ENCODE measurements at regions not wholly inside any gene's neighbourhood (a gene's known extent, or its start where the extent isn't known, plus 50 kb on each side); places are given as distances from the start of the nearest gene placed in this dataset.
"Not testable (repeated sequence)": the region's sequence is repeated elsewhere in the genome, so short reads cannot be mapped to it uniquely, and the experiment has no call there.

DNA sequence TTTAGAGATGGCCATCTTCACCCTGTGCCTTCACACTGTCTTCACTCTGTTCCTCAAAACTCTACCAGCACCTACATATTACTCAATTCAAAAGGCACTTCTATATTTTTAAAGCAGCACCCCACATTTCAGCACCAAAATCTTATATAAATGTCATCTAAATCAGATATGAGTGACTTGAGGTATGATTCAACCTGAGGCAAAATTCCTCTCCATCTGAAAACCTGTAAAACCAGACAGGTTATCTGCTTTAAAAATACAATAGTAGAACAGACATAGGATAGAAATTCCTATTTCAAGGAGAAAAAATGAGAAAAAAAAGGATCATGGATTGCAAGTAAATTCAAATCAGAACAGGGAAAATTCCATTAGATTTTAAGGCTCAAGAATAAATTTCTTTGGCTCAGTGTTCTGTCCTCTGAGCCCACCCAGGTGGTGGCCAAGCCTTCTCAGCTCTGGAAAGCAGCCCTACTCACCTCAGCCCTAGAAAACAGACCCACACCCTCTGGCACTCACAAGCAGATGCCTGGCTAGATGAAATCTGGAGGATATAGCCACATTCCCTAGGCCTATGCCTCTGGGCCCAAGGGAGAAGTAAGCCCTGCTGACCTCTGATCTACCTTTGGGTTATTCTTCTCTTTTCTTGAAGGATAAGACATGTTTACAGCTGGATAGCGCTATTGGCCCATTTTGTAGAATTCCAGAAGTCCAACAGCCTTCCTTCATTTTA is 211.1 kb upstream of the XIST start:
- no peak for FAIRE-seq

DNA sequence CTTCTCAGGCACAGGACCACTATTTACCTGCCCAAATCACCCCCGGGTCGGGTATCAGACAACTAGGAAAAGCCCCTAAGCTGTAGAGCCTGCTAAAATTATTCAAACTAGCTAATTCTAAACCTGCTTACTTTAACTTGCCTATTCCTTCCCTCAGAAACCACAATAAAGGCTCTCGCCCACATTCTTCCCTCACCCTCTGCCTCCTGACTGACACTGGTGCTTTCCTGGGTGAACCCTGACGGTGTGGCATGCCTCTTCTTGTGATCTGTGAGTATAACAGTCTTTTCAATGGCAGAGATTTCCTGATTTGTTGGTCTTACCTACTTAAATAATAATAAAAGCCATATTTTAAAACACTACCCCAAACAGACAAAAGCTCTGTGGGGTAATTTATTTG is 209.4 kb upstream of the XIST start:
- FAIRE-seq, result no peak

DNA sequence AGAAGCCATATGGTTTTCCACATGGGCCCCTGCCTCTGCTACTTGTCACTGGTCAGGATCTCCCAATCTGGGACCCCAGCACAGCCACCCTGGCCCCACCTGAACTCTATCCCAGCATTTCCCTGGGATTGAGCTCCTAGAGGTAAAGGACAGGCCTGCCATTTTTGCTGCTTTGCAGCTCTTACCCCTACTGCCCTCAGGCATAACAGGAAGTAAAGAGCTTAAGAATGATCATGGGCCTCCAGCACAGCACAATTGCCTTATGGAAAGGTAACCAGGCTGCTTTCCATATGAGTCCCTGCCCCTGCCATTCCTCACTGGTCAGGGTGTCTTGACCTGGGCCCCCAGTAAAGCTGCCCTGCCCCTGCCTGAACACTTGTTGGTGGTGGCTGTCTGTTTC is 196.6 kb upstream of the XIST start:
- no peak for FAIRE-seq

DNA sequence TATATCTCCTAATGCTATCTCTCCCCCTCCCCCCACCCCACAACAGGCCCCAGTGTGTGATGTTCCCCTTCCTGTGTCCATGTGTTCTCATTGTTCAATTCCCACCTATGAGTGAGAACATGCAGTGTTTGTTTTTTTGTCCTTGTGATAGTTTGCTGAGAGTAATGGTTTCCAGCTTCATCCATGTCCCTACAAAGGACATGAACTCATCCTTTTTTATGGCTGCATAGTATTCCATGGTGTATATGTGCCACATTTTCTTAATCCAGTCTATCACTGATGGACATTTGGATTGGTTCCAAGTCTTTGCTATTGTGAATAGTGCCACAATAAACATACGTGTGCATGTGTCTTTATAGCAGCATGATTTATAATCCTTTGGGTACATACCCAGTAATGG is 181.6 kb upstream of the XIST start:
- FAIRE-seq, result not testable (repeated sequence)

DNA sequence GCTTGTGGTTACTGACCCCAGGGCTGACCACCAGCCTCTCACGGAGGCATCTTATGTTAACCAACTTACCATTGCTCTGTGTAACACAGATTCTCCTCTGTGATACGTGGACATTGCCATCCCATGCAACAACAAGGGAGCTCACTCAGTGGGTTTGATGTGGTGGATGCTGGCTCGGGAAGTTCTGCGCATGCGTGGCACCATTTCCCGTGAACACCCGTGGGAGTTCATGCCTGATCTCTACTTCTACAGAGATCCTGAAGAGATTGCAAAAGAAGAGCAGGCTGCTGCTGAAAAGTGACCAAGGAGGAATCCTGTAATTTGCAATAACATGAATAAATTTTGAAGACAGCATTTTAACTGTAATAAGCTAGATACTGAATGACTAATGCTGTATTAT is 179.0 kb upstream of the XIST start:
- FAIRE-seq, result not testable (repeated sequence)

DNA sequence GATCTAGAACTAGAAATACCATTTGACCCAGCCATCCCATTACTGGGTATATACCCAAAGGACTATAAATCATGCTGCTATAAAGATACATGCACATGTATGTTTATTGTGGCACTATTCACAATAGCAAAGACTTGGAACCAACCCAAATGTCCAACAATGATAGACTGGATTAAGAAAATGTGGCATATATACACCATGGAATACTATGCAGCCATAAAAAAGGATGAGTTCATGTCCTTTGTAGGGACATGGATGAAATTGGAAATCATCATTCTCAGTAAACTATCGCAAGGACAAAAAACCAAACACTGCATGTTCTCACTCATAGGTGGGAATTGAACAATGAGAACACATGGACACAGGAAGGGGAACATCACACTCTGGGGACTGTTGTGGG is 178.3 kb upstream of the XIST start:
- not testable (repeated sequence) for FAIRE-seq

DNA sequence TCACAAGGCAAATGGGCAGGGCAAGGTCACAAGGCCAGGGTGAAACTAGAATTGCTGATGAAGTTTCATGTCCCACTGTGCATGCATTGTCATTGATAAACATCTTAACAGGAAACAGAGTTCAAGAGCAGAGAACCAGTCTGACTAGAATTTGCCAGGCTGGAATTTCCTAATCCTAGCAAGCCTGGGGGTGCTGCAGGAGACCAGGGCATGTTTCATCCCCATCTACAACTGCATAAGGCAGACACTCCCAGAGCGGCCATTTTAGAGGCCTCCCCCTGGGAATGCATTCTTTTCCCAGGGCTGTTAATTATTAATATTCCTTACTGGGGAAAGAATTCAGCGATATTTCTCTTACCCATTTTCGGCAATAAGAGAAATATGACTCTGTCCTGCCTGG is 172.6 kb upstream of the XIST start:
- not testable (repeated sequence) for FAIRE-seq

DNA sequence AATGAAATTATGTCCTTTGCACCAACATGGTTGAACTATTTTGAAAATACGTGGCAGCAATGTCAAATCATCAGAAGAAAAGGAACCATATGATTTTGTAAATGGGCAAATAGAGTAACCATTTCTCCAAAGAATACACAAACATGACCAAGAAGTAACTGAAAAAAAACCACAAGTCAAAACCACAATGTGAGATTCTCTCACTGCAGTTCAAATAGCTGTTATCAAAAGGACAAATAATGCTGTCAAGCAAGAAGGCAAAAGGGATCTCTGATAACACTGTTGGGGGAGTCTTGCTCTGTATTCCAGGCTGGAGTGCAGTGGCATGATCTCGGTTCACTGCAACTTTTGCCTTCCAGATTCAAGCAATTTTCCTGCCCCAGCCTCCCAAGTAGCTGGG is 170.7 kb upstream of the XIST start:
- FAIRE-seq, result no peak

DNA sequence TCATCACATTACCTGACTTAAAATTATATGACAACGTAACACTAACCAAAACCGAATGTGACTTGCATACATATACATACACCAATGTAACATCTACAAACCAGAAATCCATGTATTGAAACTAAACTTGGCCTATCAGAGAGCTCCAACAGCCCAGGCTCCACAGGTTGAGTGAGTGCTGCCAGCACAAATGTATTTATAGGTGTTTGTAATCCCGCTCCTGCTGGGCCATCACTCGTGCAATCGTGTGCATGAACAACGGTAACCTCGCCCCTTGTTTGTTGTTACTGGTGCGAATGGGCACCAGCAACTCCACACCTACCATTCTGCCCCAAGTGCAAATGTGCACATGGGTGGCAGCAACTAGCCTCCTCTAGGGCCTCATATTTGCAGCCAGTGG is 165.7 kb upstream of the XIST start:
- FAIRE-seq, result no peak

DNA sequence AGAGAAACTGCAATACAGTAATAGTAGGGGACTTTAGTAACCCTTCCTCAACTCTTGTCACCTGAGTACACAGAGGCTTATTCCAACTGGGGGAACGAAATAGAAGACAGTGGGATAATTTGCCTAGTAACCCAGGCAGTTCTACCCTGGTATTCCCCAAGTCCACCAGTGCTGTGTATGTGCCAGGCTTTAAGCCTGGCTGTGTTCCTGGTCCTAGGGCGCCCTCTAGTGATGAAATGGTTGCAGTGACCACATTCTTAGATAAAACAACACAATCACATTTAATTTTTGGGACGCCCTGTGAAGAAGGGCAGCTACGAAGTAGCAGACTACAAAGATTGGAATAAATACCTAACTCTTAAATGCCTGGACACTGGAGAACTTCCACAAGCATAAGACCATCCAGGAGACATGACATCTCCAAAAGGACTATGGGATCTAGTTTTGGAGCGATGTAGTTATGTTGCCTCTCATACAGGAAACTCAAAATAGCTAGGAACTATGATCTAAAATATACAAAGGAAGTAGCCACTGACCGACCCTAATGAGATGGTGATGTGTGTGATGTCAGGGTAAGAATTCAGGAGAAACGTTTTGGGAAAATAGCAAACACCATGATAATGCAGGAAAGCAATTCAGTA is 163.0 kb upstream of the XIST start:
- peak; percentile 91 for FAIRE-seq

DNA sequence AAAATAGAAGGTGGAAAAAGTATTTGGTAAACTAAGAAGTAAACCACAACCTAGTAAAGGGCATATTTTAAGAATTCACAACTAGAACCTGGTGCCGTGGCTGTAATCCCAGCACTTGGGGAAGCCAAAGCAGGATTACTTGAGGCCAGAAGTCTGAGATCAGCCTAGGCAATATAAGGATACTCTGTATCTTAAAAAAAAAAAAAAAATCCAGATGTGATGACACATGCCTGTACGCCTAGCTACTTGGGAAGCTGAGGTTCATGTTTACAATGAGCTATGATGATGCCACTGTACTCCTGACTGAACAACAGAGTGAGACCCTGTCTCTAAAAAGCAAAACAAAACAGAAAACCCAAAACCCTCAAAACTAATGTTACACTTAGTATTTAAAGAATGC is 156.5 kb upstream of the XIST start:
- FAIRE-seq, result no peak

DNA sequence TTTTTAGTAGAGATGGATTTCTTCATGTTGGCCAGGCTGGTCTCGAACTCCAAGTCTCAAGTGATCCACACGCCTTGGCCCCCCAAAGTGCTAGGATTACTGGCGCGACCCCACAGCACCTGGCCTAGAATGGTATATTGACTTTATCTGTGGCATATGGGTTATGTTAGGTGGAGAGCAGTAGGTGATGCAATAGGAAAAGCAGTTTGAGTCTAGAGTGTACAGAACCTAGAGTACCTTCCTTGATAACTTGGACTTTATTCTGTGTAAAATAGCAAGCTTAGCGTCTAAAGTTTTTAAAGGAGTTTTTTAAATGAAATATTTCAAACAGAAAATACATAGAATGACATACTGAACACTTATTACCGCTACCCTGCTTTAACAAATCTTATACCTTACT is 139.5 kb upstream of the XIST start:
- FAIRE-seq, result no peak

DNA sequence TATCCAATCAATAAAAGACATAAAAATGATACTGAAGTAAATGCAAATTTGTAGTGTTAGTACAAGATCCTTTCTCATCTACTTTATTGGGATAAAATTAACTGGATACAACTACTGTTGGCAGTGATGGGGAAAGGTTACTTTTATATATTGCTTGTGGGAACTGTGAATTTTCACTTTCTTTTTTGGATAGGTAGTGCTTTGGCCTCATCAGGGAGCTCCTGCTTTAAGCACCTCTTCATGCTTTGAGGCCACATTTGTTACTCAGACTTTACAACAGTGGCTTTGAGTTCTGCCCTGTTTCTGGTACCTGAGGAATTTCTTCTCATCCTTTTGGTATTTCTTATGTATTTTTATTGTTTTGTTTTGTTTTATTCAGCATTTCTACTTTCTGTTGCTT is 134.7 kb upstream of the XIST start:
- FAIRE-seq, result no peak

DNA sequence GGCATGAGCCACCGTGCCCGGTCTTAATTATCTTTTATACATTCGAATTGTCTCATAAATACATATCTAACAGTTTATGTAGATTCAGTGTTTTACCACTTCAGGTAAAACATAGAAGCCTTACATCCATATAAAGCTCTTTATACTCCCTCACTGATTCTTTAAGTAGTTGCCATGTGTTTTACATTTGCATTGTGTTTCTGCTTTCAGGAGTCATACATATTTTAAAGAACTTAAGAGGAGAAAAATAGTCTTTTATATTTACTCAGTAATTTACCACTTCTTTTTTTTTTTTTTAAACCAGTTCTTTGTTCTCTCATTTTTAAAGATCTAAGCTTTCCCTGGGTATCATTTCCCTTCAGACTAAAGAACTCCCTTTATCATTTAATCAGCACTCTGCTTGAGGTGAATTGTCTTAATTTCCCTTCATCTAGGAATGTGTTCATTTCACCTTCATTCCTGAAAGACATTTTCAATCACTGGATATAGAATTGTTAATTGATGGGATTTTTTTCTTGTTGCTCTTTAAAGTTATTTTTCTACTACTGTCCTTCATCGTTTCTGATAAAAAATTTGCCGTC is 127.1 kb upstream of the XIST start:
- FAIRE-seq, result no peak

DNA sequence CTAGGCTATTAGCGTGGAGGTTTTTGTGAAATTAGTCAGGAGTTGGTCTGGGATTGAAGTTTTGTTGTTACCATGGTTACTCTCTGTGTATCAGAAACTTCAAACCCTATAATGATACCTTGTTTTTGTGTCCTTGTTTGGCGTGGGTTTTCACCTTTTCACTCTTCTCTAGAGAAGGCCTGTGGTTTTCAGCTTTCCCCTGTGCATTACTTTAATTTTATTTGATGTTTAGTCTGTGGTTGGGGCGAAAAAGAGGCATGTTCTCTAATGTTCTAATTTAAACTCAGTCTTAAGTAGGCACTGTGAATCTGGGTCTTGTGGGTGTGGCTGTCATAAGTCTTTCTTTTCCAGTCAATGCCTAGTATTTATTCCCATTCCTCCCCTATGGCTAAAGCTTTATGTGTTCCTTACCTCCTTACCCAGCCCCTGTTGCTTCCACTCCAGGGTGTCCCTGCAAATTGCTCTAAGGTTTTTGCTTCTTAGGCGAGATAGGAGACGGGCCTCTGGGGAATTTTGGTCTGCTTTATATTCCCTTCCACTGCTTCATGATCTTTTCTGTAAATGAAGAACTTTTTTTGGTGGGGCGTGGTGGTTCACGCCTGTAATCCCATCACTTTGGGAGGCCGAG is 125.1 kb upstream of the XIST start:
- no peak for FAIRE-seq

DNA sequence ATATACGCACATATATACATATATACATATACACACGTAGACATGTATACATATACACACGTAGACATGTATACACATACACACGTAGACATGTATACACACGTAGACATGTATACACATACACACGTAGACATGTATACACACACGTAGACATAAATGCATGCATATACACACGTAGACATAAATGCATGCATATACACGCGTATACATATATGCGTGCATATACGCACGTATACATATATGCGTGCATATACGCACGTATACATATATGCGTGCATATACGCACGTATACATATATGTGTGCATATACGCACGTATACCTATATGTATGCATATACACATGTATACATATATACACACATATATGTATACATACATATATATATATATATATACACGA is 114.9 kb upstream of the XIST start:
- not testable (repeated sequence) for FAIRE-seq

DNA sequence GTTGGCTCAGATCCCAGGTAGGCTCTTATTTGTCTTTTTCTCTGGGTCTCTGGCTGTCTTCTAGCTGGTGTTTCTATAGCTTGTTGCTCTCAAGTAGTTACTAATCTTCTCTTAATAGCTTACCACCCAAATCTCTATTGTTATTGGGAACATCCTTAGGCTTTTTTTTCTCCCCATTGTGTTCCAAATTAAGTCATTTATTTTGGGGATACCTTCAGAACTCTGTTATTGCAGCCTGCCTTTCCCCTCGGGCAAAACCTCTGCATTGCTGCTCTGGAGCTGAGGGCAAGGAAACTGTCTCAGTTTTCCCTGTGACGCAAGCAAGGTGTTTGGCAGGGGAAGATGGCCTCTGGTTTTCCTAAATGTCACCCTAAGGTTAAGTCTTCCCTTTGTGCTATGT is 113.3 kb upstream of the XIST start:
- no peak for FAIRE-seq

DNA sequence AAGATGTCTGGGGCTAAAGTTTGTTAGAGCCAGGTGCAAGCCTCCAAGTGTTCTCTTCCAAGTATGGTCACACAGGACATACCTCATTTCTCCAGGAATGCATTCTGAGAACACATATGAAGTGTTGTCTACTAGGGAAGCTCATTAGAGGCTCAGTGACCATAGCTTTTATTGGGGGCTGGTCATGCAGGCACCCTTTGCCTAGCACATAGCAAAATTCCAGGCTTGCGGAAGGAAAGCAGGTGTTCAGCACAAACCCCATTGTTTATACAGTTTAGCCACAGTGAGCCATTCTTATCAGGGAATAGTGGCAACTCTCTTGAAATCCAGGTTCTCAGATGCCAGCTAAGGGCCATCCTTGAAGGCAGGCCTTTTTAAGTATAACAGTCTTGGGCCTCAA is 112.1 kb upstream of the XIST start:
- FAIRE-seq, result no peak

DNA sequence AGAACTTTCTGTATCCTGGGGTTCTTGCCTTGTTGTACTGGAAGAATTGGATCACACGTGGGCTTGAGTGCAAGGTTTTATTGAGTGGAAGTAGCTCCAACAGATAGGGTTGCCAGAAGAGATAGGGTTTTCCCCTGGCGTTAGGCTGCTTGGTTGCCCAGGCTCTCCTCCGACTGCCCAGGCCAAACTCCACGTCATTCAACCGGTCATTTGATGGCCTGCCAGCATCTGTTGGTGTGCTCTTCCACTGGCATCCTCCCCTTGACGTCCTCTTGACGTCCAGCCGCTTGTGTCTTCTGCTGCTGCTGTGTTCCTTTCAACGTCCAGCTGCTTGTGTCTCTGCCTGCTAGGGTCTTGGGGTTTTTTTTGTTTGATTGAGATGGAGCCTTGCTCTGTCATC is 111.2 kb upstream of the XIST start:
- FAIRE-seq, result no peak

DNA sequence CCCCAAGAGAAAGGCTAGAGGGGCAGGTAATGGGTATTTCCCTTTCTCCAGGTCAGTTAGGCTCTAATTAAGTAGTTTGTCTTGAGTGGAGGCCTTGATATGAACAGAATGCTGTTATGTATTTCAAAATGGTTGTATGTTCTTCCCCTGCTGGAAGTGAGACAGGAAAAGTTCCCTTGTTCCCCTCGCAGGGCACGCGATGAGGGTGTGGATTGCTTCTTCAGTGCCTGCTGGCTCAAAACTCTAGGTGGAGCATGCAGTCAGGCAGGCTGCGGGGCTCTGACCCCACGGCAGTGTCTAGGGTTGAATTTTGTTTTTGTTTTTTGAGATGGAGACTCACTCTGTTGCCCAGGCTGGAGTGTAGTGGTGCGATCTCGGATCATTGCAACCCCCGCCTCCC is 110.4 kb upstream of the XIST start:
- no peak for FAIRE-seq

DNA sequence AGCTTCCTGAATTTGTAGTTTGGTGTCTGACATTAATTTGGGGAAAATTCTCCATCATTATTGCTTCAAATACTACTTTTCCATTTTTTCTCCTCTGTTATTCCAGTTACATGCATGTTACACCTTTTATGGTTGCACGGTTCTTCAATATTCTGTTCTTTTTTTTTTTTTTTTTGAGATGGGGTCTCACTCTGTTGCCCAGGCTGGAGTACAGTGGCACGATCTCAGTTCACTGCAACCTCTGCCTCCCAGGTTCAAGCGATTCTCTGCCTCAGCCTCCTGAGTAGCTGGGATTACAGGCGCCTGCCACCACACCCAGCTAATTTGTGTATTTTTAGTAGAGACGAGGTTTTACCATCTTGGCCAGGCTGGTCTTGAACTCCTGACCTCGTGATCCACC is 109.4 kb upstream of the XIST start:
- FAIRE-seq, result not testable (repeated sequence)

DNA sequence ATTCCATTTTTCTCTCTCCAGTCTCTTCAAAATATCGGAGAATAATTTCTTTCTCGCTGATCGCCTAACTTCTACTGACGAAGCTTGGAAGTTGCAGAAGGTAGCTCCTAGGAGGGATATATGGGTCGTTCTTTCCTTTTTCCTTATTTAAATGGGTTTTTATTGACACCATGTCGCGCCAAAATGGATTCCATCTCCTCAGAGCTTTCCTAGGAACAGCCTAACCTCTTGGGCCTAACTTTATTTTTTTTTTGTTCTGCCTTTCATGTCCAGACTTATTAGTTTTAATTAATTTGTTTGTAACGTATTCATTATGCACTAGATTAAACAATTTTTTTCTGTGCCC is 92.0 kb upstream of the XIST start:
- FAIRE-seq, result no peak

DNA sequence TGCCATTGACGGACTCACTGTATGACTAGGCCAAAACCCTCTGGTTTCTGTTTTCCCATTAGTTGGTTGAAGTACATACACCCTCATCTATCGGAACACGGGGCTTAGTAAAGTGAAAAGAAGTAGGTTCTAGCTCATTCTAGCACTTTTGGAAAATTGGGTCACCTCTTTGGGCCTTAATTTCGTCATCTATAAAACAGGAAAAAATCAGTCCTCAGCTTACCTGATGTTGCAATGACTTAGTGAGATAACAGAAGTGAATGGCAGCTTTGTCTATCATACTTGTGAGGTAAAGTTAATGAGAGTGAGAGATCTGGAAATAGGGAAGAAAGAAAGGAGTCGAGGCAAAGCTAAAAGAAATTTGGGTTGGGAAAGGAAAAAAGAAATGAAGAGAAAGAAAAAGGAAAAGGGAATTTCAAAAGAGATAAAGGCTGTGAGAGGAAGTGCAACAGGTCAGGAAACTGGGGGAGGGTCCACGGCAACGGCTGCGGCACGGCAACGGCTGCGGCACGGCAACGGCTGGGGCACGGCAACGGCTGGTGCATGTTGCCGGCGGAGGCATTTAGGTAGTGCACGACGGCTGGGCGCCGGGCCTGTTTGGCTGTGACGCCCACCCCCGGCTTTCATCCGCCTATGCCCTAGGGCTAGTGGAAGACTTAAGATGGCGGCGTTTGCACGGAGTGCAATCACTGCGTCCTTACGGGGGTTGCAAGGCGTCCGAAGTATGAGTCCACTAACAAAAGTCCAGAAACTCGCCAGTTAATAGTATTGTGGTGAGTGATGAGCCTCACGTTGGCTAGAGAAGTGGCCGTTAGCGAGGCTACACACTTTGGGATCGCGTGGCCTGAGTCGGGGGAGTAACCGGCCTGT is 91.4 kb upstream of the XIST start:
- peak; percentile 65 for FAIRE-seq
